OCI-LY3 (cell line): ENCODE measurements at regions not wholly inside any gene's neighbourhood (a gene's known extent, or its start where the extent isn't known, plus 50 kb on each side); places are given as distances from the start of the nearest gene placed in this dataset.

Experiments
- H2AFZ ChIP-seq: fragments of 200-600, 300-600 bp; shearing (Covaris generic); 2 replicates; pipeline ENCODE4 v1.6.0; 2014; ENCODE audit warnings: antibody characterized with exemption, low read depth, low read length
- H3K27ac ChIP-seq: fragments of 200-600, 300-600 bp; sonication (generic); 2 replicates; pipeline ENCODE4 v1.5.1; 2014; ENCODE audit warnings: mild to moderate bottlenecking, low read length, moderate library complexity, mixed read lengths
- H3K27me3 ChIP-seq: fragments of 200-600, 300-600 bp; sonication (generic); 2 replicates; pipeline ENCODE4 v1.6.1; 2014; ENCODE audit warnings: low read depth, low read length, mixed read lengths
- H3K36me3 ChIP-seq: fragments of 200-600, 300-600 bp; sonication (generic); replicated peaks from 2 replicates; pipeline ENCODE3; 2014; ENCODE audit warnings: low read depth, low read length, mixed read lengths
- H3K4me1 ChIP-seq: fragments of 300-600, 200-600 bp; sonication (generic); 2 replicates; pipeline ENCODE4 v1.6.1; 2014; ENCODE audit warnings: low read length, mixed read lengths
- H3K4me2 ChIP-seq: fragments of 200-600, 300-600 bp; sonication (generic); 2 replicates; pipeline ENCODE4 v1.6.1; 2014; ENCODE audit warnings: low read length, mixed read lengths
- H3K4me3 ChIP-seq: fragments of 300-600, 200-600 bp; sonication (generic); 2 replicates; pipeline ENCODE4 v1.5.1; 2014; ENCODE audit warnings: antibody characterized with exemption, mild to moderate bottlenecking, low read length, moderate library complexity
- H3K79me2 ChIP-seq: fragments of 300-600, 200-600 bp; shearing (Covaris generic); 2 replicates; pipeline ENCODE4 v1.6.1; 2014; ENCODE audit warnings: mild to moderate bottlenecking, low read length, mixed read lengths
- H3K9ac ChIP-seq: fragments of 300-600, 200-600 bp; shearing (Covaris generic); 2 replicates; pipeline ENCODE4 v1.6.0; 2014; ENCODE audit warnings: mild to moderate bottlenecking, low read length, moderate library complexity
- H3K9me3 ChIP-seq: fragments of 200-600, 300-600 bp; shearing (Covaris generic); 2 replicates; pipeline ENCODE4 v1.6.1; 2014; ENCODE audit warnings: low read length, mixed read lengths; ENCODE audit not compliant: insufficient read depth
- H4K20me1 ChIP-seq: fragments of 200-600, 300-600 bp; sonication (generic); 2 replicates; pipeline ENCODE4 v1.6.1; 2016; ENCODE audit warnings: low read length, mixed read lengths; ENCODE audit not compliant: insufficient read depth
- EZH2phosphoT487 ChIP-seq: fragments of 200-600 bp; shearing (Covaris generic); IDR thresholded peaks from 2 replicates; pipeline ENCODE4 v1.6.1; 2018; ENCODE audit warnings: antibody characterized with exemption, mixed run types, low read depth
- TF ChIP-seq, protein P1 (sequence below): fragments of 200-600, 300-600 bp; sonication (generic); IDR thresholded peaks from 2 replicates; pipeline ENCODE4 v1.5.1; 2014; ENCODE audit warnings: antibody characterized with exemption, low read length, low read depth

DNA sequence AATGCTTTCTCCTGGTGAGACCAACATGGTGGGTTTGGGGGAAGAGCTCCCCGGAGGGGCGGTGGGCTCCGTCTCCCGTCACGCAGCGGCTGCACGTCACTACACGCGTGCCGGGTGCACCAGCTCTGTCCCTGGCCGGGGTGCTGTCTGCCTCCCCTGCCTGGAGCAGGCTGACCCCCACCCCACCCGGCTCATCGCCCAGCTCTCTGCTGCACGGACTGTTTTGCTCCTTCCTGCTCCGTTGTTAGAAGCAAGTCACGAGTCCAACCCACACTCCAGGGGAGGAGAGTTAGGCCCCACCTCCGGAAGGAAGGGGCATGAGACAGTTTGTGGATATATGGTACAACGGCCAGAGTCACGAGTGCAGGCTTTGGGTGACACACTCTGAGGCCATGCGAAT is 364.9 kb downstream of the BRD1 start:
- Histone ChIP-seq H3K9me3 (no peaks in the 10 kb centered on the region), H3K9ac (no peak overlapping the region), H3K79me2 (no peaks in the 10 kb centered on the region), H3K27me3 (no peaks in the 10 kb centered on the region), H4K20me1 (peaks cover 4% of the 10 kb centered on the region; the same call in 1 of the 2 replicates), H3K4me2 (no peak overlapping the region), H3K27ac (no peak overlapping the region), H3K4me3 (no peak overlapping the region), H3K4me1 (peaks cover 9% of the 10 kb centered on the region; the same call in 1 of the 2 replicates), H2AFZ (no peak overlapping the region), H3K36me3 (no peaks in the 10 kb centered on the region)
- TF ChIP-seq, protein P1, sequence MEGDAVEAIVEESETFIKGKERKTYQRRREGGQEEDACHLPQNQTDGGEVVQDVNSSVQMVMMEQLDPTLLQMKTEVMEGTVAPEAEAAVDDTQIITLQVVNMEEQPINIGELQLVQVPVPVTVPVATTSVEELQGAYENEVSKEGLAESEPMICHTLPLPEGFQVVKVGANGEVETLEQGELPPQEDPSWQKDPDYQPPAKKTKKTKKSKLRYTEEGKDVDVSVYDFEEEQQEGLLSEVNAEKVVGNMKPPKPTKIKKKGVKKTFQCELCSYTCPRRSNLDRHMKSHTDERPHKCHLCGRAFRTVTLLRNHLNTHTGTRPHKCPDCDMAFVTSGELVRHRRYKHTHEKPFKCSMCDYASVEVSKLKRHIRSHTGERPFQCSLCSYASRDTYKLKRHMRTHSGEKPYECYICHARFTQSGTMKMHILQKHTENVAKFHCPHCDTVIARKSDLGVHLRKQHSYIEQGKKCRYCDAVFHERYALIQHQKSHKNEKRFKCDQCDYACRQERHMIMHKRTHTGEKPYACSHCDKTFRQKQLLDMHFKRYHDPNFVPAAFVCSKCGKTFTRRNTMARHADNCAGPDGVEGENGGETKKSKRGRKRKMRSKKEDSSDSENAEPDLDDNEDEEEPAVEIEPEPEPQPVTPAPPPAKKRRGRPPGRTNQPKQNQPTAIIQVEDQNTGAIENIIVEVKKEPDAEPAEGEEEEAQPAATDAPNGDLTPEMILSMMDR, result no peak
- no peak for TF ChIP-seq EZH2phosphoT487

DNA sequence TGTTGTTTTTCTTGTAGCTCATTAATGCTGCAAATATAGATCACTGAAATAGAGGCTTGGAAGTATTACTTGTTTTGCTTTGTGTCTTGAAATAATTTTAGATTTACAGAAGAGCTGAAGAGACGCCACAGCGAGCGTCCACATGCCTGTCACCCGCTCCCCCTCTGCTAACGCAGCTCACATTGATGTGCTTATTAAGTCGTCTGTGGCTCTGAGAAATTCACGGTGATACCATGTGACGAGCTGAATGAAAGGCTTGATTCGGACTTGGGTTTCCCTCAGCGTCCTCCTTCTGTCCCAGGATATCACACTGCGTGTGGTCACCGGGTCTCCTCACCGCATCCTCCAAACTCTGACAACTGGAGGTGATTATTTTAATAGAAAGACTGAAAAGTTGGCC is 365.4 kb downstream of the BRD1 start:
- Histone ChIP-seq H2AFZ (no peak overlapping the region), H3K4me2 (no peak overlapping the region), H4K20me1 (no peaks in the 10 kb centered on the region; the same call in 1 of the 2 replicates), H3K9ac (no peak overlapping the region), H3K4me1 (peaks cover 8% of the 10 kb centered on the region; the same call in 1 of the 2 replicates), H3K9me3 (no peaks in the 10 kb centered on the region), H3K36me3 (no peaks in the 10 kb centered on the region), H3K79me2 (no peaks in the 10 kb centered on the region), H3K27ac (no peak overlapping the region), H3K27me3 (no peaks in the 10 kb centered on the region), H3K4me3 (no peak overlapping the region)
- TF ChIP-seq, protein P1, result no peak
- no peak for TF ChIP-seq EZH2phosphoT487

DNA sequence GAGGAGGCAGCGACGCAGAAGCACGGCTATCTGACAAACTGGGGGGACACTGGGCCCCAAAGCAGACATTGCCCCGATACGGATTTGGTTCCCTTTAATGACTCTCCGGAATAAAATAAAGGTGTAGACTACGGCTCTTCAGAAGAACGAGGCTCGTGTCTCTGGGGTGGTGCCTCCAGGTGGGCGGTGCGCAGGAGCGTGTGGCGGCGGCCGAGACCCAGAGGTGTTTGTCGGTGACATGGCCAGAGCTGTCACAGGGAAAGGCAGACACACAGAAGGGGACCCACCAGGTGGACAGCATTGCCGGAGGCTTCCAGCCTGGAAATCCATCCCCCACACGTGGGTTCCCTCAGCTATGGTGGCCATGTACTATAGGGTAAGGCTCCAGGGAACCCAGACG is 366.0 kb downstream of the BRD1 start:
- Histone ChIP-seq H3K27me3 (no peaks in the 10 kb centered on the region), H3K36me3 (no peaks in the 10 kb centered on the region), H3K9ac (no peak overlapping the region), H3K4me1 (peaks cover 1% of the 10 kb centered on the region; the same call in 1 of the 2 replicates), H3K79me2 (no peaks in the 10 kb centered on the region), H3K27ac (no peak overlapping the region), H3K4me3 (no peak overlapping the region), H3K4me2 (no peak overlapping the region), H2AFZ (no peak overlapping the region), H3K9me3 (no peaks in the 10 kb centered on the region), H4K20me1 (no peaks in the 10 kb centered on the region)
- TF ChIP-seq EZH2phosphoT487, result no peak
- TF ChIP-seq, protein P1, result no peak

DNA sequence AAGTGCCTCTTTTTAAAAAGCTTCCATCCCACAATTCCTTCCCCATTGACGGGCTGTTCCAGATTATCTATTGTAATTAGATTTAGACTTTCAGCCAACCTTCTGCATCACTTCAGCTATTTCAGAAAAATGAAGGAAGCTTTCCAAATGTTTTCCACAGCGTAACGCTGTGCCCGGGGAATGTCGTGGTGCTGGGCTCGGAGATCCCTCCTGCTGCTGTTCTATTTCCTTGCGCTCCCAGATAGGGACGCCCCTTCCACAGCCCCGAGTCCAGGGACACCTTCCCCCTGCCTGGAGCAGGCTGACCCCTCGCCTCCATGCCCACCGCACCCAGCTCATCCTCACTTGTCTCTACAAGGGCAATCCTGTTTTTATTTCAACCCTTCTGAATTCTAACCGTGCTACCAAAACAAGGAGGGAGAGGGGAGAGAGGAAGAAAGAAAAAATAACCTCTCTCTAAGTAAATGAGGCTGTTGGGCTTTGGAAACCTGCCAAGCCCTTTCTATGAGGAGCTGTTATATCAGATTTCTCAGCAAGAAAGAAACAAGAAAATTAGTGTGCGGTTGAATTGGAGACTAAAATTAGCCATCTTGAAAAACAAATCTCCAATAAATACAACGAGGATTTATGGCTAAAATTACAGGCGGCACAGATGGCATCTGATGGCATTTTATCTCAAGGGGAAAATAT is 366.9 kb downstream of the BRD1 start:
- no peaks in the 10 kb centered on the region for H3K79me2 ChIP-seq
- no peak overlapping the region for H2AFZ ChIP-seq
- no peak overlapping the region for H3K4me3 ChIP-seq
- no peaks in the 10 kb centered on the region for H3K27me3 ChIP-seq
- no peak overlapping the region for H3K4me2 ChIP-seq
- H3K9ac ChIP-seq, result no peak overlapping the region
- no peaks in the 10 kb centered on the region for H3K4me1 ChIP-seq
- H3K27ac ChIP-seq, result no peak overlapping the region
- TF ChIP-seq, protein P1, result no peak
- no peak for TF ChIP-seq EZH2phosphoT487
- H4K20me1 ChIP-seq, result no peaks in the 10 kb centered on the region
- no peaks in the 10 kb centered on the region for H3K9me3 ChIP-seq
- H3K36me3 ChIP-seq, result no peaks in the 10 kb centered on the region
